AG08396 (cell line): ENCODE measurements at regions not wholly inside any gene's neighbourhood (a gene's known extent, or its start where the extent isn't known, plus 50 kb on each side); places are given as distances from the start of the nearest gene placed in this dataset.
A peak's percentile ranks its signal among the peaks of the same experiment; 100 is the strongest.

Experiments
- DNase-seq: peaks from one replicate; pipeline ENCODE4 v3.0.0; 2012; ENCODE audit warnings: low spot score, mixed read lengths

DNA sequence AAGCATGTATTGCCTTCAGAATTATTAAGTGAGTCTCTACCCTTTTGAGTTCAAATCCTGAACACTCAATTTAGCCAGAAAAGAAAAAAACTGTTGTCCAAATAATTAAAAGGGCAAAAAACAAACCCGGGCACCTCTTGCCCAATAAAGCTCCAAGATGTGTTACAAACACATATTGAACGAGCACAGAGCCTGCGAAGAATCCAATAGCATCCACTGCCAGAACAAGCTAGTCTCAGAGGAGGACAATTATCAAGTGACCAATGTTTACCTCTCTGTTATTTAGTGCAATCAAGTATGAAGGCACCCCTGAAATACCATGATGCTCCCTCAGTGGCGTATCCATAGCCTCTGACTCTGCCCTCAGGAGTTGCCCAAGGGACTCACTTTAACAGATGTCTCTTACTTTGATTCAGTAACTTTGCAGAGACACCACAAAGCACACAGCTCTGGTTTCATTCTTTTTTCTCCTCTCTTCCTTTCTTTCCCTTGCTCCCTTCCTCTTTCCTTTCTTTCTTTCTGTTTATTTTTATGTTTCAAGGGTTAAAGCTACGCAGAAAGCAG is 93.5 kb upstream of the SPATS2L start:
- no peak for DNase-seq

DNA sequence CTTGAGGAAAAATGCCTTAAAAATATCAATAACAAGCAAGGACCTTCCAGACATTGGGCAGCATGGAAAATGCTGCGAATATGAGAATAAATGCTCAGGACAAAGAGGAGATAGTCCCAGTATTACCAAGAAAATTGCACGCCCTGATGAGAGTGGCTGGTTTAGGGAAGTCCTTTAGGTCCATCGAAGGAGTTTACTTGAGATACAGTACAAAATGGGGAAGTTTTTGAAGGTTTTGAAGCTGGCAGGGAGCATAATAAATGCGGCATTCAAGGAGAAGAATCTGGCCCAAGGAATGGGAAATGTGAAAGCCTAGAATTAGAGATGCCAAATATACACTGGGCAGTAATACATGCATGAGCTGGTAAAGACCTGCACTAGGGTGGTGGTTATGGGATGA is 90.2 kb upstream of the SPATS2L start:
- DNase-seq, result no peak

DNA sequence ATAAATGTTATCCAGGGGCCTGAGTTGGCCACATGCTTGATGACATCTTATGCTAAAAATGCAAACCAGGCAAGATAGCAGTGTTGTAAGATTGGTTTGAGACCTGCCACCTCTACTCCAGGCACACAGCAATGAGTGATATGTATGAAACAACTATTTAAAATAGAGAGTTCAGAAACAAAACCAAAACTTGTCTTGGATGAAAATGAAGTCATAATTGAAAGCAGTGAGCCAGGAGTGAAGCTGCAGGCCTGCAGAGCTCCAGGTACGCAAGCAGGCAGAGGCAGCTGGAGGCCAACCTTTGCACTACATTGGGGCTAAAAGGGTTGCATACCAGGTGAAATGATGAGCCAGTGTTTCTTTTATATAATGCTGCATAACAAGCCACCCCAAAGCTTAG is 89.2 kb upstream of the SPATS2L start:
- DNase-seq, result no peak

DNA sequence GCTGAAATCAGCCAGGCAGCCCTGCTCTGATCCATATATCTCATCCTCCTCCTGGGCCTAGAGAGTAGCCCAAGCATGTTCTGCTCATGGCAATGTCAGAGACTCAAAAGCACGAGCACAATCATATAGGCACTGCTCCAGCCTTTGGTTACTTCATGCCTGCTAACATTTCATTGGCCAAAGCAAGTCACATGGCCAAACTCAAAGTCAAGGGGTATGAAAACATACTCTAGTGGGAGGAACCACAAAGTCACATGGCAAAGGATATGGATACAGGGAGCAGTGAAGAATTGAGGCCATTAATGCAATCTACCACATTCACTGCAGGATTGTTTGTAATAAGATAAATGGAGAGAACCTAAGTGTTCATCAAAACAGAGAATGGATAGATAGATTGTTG is 87.8 kb upstream of the SPATS2L start:
- DNase-seq, result no peak

DNA sequence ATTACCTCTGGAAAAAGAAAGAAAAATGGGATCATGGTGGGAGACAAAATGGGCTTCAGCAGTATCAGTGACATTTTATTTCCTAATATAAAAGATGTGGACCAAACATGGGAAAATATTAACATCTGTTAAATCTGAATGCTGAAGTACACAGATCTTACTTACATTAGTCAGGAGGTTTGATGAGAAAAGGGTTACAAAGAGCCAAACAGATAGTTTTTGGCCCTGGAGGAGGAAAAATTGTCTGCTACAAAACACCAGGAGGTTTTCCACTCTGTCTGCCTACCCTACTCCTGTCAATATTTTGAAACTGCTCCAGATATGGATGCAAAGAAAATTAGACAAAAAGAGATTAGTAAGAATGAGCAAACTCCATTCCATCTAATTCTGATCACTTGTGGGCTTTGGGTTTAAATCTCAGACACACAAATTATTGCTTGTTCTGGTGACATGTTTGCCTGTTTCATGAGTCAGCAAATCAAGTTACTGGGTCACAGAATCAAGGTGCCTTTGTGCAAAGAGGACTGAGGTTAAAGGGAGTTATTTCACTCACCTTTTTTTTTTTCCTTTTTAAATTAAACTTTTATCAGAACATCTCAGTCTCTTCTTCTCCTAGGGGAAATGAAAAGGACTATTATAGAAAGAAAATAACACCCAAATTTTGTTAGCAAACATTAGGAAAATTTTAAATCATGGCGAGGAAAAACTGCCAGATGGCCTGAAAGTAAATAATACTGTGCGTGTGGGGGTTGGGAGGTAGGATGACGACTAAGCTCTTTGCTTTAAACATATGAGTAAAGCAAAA is 87.0 kb upstream of the SPATS2L start:
- DNase-seq, result no peak

DNA sequence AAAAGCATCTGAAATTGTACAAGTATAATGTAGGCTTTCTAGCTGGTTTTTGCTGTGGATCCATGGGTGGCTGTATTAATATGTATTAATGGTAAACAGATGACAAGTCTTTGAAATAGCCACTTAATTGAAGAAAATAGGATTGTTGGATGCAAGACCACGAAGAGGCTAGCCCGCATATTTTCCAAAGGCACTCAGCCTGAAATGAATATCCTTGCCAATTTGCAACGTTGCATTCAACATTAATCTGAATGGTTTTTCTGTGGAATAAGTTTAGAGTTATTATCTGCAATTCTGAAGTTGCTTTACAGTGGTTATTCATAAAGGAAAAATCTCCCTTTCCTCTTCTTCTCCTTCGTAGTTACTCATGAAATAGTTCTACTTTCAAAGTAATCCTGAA is 86.2 kb upstream of the SPATS2L start:
- no peak for DNase-seq

DNA sequence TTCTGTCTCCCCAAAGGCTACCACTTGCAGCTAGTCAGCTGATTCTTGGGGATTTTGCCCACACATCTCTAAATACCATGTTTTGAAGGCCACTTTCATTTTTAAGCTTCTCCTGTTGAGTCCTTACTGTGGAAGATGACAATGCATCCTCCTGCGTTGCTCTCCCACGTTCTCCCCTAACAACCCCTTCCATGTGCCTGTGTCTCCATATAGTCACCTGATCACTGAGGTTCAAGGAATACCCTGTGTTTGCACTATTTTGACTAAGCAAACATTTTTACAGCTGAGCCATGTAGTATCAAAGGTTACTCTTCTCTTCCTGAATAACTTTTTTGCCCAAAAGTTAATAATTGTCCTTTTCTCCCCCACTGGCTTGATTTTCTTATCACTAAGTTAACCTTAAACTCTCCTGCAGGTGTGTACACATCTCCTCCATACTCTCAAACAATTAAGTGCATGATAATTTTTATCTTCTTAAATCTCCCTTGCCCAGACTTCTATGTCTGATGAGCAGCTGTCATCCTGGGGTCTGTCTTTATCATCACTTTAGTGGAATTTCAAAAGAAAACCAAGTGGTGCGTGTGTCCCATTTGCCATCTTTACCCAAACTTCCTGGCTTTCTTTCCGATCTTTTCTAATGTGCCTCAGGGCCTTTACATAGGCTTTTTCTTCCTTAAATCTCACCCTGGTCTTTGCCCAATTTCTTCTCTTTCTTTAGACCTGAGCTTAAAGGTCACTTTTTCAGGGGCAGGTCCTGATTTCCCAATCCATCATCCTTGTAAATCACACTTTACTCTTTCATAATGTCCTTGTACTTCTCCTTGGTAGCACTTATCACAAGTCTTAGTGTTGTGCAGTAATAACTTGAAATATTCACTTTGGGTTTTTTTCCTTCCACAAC is 85.2 kb upstream of the SPATS2L start:
- DNase-seq, result no peak

DNA sequence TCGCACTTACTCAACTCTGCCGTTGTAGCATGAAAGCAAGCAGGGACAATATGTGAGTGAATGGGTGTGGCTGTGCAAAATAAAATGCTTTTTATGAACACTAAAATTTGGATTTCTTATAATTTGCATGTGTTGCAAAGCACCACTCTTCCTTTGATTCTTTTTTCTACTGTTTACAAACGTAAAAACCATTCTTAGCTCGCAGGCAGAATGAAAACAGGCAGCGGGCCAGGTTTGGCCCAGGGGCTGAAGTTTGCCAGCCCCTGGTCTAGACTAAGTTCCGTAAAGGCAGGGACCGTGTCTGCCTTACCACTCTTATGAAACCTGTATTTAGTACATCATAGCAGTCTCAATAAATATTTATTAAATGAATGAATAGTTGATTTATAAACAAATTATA is 83.7 kb upstream of the SPATS2L start:
- no peak for DNase-seq

DNA sequence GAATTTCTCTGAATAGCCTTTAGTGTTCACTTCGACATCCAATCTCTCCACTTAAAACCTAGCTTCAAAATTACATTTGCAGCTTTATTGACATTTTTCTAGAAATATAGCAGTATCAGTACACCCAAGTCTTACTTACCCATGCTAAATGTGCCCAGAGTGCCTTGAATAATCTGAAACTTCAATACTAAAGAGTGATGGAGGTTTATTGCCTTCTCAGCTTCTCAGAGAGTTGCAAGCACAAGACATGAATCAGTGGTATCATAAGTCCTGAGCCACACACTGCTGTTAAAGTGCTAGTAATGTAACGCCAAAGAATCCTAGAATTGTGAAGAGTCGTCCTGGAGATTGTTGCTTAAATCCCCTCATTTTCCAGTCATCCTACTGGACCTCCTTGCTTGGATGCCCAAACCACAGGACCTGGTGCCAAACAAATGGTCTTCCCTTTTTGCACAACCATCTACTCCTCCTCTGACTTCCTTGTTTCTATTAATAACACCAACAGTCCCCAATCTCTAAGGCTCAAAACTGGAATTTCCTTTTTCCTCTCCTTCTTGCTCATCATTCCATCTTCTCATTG is 83.2 kb upstream of the SPATS2L start:
- DNase-seq, result peak; percentile 8

DNA sequence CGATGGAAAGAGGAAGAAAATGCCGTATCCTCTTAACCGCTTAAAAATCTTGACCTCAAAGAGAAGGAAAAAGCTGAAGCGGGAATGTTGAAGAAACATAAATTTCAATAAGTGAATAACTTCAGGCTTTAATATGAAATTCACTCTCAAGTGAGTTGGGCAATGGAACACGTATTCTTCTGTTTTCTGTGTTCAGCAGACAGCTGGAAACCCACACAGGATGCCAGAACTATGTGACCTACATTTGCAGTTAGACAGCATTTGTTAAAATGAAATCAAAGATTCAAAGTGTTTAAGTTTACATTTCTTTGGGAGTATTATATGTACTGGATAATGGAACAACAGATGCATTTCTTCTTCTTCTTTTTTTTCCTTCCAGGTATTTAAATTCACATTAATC is 80.5 kb upstream of the SPATS2L start:
- DNase-seq, result no peak

DNA sequence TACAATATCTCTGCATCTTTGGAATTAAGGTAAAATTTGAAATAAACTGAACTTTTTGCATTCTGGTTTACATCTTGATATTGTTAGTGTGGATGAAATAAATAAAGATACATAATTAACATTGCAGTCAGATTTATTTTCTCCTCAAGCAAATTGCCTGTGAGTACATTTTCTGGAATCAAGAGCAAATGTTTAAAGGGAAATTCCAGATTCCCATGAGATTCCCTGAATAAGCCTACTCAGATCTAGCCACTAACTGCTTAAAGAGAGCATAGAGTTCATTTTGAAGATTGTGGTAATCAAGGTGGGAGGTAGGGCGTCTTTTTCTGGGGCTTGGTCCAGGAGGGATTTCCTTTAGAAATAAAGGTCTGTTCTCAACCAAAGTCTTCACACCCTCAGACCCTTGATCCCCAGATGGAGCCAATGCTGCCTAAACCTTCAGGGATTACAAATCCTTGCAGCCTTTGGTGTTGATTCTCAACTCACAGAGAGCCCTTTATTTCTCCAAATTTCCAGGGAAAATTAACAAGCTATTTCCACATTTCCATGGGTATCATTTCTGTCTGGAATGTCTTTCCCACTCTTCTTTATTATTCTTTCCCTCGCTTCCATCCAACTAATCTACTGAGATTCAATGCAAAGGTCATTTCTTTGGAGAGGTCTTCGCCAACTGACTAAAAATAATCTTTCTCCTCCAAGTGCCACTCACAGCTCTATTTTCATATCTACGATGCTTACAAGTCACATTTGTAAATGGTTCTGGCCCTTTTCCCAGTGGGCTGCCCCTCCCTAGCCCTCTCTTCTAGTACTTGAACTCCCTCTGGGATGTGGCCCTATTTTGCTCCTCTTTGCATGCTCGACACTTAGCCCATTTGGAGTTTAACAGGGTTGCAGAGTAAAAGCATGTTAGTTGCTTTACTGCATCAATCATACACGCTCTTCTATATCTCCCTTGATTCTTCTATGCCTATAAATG is 79.8 kb upstream of the SPATS2L start:
- no peak for DNase-seq

DNA sequence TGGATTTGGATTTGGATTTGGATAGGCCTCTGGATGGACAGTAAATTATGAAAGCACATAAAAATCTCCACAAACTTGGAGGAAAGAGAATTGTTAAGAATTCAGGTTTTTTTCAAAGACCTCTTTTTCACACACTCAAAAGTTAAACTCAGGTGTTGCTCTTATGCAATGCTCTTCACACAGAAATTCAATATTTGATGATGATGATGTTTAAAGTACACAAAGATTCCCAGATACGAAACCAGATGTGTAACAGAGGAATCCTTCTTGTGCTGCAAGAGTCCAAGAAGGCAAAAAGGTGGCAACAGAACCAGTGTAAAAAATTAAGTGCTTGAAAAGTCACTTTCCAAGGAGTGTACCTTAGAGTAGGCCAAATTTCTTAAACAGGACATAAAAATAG is 75.8 kb upstream of the SPATS2L start:
- no peak for DNase-seq

DNA sequence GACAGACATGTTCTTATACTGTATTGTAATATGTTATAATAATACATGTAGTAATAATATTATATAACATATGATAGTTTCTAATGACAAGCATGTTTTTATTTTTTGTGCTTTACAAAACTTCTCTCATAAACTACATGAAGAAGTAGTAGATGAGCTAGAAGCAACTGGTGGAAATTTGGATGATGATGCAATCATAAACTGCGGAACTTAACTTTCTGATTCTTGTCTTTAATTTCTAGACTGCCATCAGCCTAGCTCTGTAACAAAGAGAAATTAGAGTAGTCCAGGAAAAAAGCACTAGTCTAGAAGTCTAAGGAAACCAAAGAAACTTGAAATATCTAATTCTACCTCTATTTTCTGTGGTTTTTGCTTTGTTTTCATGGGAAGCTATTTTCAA is 71.0 kb upstream of the SPATS2L start:
- no peak for DNase-seq

DNA sequence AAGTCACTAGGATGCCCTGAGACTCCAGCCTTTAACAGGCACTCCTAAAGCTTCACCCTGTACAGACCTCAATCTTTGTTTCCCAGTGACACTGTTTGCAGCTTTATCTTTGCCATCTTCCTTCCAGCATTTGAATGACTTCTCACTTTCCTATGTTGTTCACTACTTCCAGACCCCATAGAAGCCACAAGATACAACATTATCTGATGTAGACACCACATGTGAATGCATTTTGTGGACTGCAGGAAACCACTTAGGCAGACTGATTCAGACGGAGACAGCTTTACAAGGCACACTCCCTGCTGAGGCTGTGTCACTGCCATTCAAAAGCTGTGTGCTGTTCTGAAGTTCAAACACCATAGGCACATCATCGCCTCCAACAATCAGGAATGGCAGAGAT is 67.3 kb upstream of the SPATS2L start:
- DNase-seq, result no peak

DNA sequence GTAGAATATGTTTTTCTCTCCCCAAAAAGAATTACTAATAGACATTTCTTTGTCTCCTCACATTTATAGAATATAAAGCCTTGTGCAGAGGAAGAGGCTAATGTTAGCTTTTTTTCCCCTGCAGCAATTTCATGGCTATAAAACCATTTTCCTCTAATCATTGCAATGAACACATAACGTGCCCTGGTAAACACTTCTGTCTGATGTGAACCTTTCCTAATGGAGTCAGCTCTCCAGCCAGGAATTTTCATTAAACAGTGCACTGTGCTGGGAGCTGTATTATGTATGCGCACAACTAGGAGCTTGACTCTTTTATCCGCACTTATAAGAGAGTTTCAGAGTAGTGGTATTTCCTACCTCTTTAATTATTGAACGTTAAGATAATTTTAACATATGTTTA is 63.9 kb upstream of the SPATS2L start:
- no peak for DNase-seq

DNA sequence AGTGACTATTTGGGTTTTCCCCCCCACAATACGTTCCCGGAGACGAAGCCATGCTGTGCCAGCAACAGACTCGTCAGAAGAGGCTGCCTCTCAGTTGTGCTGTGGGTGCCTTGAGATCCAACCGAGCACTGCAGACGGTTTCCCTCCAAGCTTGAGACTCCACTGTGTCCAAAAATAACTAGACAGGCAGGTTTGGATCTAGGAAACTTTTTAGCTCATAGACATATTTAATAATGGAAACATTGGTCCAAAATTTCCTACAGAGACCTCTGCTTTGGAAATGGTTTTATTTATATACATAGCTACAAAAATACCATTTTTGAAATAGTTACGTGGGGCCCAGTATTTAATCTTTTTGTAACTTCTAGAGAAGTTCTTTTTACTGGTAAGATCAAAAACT is 63.1 kb upstream of the SPATS2L start:
- no peak for DNase-seq

DNA sequence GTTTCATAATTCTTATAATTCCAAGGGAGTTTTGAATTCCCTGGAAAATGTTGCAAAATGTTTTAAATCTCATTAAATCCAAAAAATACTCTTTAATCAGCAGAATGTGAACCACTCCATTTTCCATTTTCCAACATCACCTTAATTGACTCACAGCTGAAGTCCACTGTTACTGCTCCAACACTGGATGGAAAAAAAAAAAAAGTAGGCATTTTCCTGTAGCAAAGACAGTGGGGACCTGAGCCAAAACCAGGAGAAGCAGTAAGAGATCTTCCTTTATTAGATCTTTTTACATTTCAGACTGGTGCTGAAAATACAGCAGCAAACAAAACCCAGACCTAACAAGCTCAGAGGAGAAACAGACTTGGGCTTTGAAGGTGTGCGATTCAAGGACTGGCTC is 62.4 kb upstream of the SPATS2L start:
- DNase-seq, result no peak

DNA sequence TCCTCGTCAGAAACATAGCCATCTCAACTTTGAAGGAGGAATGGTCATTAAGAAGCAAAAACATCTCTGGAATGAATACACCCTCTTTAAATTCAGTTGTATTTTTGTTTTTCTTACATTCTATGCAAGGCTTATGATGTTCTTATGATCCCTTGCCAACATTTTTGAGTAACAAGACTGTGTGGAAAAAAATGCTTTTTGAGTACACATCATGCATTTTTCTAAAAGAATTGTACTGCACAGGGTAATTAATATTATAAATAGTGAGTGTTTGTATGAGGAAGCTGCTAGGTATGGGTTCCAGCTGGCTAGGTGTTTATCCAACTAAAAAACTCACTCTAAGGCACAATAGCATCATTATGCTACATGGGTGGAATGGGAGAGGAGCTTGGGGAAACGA is 59.0 kb upstream of the SPATS2L start:
- DNase-seq, result peak; percentile 41

DNA sequence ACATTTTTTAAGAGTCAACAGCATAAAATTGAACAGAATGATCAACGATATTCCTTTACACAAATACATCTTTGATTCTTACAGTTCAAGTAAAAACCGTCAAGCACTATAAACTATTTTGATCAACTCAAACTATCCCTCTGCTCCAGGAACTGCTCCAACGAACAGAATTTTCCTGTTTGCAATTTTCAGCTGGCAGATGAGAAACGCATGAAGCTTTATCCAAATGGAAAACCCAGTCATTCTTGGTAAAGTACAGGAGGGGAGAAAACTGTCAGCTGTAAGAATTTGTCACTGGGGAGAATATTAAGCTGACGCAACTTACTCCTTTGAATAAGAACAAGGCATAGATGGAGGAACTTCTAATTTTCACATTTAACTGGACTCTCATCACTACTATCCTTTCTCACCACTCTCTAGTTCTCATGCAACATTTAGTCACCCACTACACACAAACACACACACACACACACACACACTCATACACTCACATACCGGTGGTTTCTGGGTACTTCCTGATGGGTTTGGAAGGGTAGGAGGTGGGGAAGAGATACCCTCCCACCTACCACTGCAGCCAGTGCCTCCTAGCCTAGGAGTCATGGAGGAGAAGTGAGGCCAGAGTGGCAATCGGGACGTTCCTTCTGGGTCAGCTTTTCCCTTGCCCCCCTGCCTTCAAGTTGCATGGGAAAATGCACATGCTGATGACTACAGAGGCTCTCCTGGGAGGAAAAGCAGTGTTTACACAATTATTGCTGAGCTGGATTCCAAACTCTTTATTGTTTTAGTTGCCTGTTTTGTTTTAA is 54.0 kb upstream of the SPATS2L start:
- peak; percentile 67 for DNase-seq

DNA sequence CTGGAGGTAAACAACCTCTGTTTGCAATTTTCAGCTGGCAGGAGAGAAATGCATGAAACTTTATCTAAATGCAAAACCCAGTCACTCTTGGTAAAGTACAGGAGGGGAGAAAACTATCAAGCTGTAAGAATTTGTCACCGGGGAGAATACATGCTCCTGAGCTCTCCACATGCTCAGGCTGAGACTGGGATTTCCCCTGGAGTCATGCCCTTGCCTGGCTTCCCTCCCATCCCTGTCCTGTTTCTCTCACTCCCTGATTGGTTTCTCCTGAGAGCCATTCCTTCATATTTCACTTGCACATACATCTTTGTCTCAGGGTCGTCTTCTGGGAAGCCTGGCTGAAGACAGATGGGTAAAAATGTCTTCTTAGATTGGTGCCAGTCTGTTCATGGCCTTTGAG is 52.9 kb upstream of the SPATS2L start:
- DNase-seq, result peak; percentile 12

DNA sequence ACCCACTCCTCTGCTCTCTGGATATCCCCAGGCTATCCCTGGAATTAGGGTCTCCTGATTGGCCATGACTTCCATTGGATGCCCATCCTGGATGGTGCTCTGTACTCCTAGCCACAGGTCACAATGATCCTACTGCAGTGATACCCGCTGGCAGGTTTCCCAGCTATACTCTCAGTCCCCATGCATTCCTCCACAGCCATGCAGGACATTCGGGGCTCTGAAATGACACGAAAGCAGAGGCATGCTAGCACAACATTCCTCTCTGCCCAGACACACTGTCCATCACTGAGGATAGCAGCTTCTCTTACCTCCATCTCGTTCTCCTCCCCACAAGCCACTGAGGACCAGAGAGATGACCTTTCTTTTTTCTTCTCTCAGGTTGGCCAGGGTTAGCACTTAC is 51.7 kb upstream of the SPATS2L start:
- no peak for DNase-seq
